GDM1 (cell line): ENCODE measurements at regions not wholly inside any gene's neighbourhood (a gene's known extent, or its start where the extent isn't known, plus 50 kb on each side); places are given as distances from the start of the nearest gene placed in this dataset.

Experiments used
- DNase-seq: peaks from one replicate; lab custom pipeline; 2025; lab: John Stamatoyannopoulos, UW

GRCh38 chr4:58205446-58206235, 1095.5 kb upstream of the IGFBP7 start:
- no peak for DNase-seq

- DNase-seq, result no peak
These were observed 1082.0 kb upstream of the IGFBP7 start for GRCh38 chr4:58192217-58192616.

- DNase-seq, result no peak
These were observed 1080.9 kb upstream of the IGFBP7 start for GRCh38 chr4:58191109-58191508.

- no peak for DNase-seq
These were observed 1078.1 kb upstream of the IGFBP7 start for GRCh38 chr4:58188316-58188715.

GRCh38 chr4:58175024-58175423, 1064.8 kb upstream of the IGFBP7 start:
- DNase-seq, result no peak

- no peak for DNase-seq
These were observed 1056.3 kb upstream of the IGFBP7 start for GRCh38 chr4:58166490-58166889.

GRCh38 chr4:58163156-58163555, 1053.0 kb upstream of the IGFBP7 start:
- DNase-seq, result no peak

GRCh38 chr4:58149404-58150085, 1039.4 kb upstream of the IGFBP7 start:
- no peak for DNase-seq

- no peak for DNase-seq
These were observed 1034.5 kb upstream of the IGFBP7 start for GRCh38 chr4:58144721-58145120.

GRCh38 chr4:58138786-58139668, 1028.8 kb upstream of the IGFBP7 start:
- DNase-seq, result no peak

- no peak for DNase-seq
These were observed 1026.4 kb upstream of the IGFBP7 start for GRCh38 chr4:58136604-58137003.

- DNase-seq, result no peak
These were observed 1017.5 kb upstream of the IGFBP7 start for GRCh38 chr4:58127680-58128079.

- DNase-seq, result no peak
These were observed 1009.1 kb upstream of the IGFBP7 start for GRCh38 chr4:58119298-58119697.

- no peak for DNase-seq
These were observed 1002.9 kb upstream of the IGFBP7 start for GRCh38 chr4:58113126-58113525.

- no peak for DNase-seq
These were observed 1001.6 kb upstream of the IGFBP7 start for GRCh38 chr4:58111818-58112217.

- DNase-seq, result no peak
These were observed 983.2 kb upstream of the IGFBP7 start for GRCh38 chr4:58093352-58093751.

GRCh38 chr4:58090539-58090938, 980.4 kb upstream of the IGFBP7 start:
- DNase-seq, result no peak

- no peak for DNase-seq
These were observed 971.2 kb upstream of the IGFBP7 start for GRCh38 chr4:58081356-58081755.

- DNase-seq, result no peak
These were observed 965.5 kb upstream of the IGFBP7 start for GRCh38 chr4:58075724-58076123.

- DNase-seq, result no peak
These were observed 964.2 kb upstream of the IGFBP7 start for GRCh38 chr4:58074382-58074781.

GRCh38 chr4:58070726-58071125, 960.5 kb upstream of the IGFBP7 start:
- no peak for DNase-seq

GRCh38 chr4:58064653-58065052, 954.5 kb upstream of the IGFBP7 start:
- no peak for DNase-seq
